NB4 (cell line): ENCODE measurements at regions not wholly inside any gene's neighbourhood (a gene's known extent, or its start where the extent isn't known, plus 50 kb on each side); places are given as distances from the start of the nearest gene placed in this dataset.

Experiments
- DNase-seq: peaks from one replicate; pipeline ENCODE4 v3.0.0; 2010; ENCODE audit warnings: low read depth
- H3K4me3 ChIP-seq: one replicate; pipeline ENCODE4 v1.5.1; 2011; ENCODE audit warnings: mild to moderate bottlenecking, low read depth, low read length, moderate library complexity
- MYC ChIP-seq: IDR thresholded peaks from 2 replicates; pipeline ENCODE4 v1.6.1; 2011; ENCODE audit warnings: low read depth, low read length
- POLR2A ChIP-seq: IDR thresholded peaks from 2 replicates; pipeline ENCODE4 v1.6.1; 2011; ENCODE audit warnings: mild to moderate bottlenecking; ENCODE audit not compliant: insufficient read length; ENCODE audit errors: extremely low read depth
- TF ChIP-seq, protein P1 (sequence below): IDR thresholded peaks from 2 replicates; pipeline ENCODE4 v1.6.1; 2011; ENCODE audit warnings: low read depth, low read length
- TF ChIP-seq, protein P2 (sequence below): IDR thresholded peaks from one replicate; pipeline ENCODE4 v1.5.1; 2012; ENCODE audit warnings: low read depth, low read length

DNA sequence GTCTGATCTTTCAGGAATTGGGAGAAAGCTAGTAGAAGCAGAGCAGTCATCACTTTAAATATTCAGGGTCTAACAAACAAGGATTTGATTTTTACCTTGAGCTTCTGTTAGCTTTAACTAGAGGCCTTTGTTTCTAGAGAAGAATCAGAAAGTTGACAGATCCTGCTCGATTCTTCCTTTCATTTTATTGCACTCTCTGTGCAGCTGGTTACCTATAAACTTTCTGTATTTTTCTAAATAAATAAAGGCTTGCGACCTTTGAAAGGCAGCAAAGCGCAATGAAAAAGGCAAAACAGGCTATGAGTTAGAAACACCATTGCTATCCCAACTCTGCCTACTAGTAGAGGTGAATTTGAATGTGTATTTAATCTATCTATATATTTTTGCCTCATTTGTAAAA lies 101.4 kb upstream of the NPY2R start:
- DNase-seq = no peak
- H3K4me3 ChIP-seq = no peak overlapping the region
- TF ChIP-seq, protein P1, sequence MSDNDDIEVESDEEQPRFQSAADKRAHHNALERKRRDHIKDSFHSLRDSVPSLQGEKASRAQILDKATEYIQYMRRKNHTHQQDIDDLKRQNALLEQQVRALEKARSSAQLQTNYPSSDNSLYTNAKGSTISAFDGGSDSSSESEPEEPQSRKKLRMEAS = no peak

DNA sequence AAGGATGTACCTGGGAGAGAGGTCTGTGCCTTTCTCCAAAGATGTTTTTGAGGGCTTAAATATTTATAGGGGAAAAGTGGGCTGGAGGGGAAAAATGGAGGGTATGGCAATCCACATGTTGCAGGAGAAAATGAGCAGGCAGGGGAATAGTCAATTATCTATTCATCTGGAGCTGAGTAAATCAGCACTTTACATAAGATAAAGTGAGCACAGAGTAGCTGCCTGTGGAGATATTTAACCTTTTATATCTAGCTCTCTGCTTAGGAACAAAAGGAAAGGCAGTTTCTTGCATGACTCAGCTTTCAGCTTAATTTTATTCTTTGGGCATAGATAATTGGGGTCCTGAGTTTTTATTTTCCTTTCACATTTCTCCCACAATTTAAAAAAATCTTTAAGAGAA lies 93.6 kb upstream of the NPY2R start:
- no peak for TF ChIP-seq POLR2A
- no peak for TF ChIP-seq MYC
- TF ChIP-seq, protein P2, sequence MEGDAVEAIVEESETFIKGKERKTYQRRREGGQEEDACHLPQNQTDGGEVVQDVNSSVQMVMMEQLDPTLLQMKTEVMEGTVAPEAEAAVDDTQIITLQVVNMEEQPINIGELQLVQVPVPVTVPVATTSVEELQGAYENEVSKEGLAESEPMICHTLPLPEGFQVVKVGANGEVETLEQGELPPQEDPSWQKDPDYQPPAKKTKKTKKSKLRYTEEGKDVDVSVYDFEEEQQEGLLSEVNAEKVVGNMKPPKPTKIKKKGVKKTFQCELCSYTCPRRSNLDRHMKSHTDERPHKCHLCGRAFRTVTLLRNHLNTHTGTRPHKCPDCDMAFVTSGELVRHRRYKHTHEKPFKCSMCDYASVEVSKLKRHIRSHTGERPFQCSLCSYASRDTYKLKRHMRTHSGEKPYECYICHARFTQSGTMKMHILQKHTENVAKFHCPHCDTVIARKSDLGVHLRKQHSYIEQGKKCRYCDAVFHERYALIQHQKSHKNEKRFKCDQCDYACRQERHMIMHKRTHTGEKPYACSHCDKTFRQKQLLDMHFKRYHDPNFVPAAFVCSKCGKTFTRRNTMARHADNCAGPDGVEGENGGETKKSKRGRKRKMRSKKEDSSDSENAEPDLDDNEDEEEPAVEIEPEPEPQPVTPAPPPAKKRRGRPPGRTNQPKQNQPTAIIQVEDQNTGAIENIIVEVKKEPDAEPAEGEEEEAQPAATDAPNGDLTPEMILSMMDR = no peak
- TF ChIP-seq, protein P1 = no peak
- DNase-seq = no peak
- no peak overlapping the region for H3K4me3 ChIP-seq

- H3K4me3 ChIP-seq = no peak overlapping the region
- TF ChIP-seq, protein P1 = no peak
- TF ChIP-seq POLR2A (no peak), MYC (no peak)
- TF ChIP-seq, protein P2 = no peak
- DNase-seq = no peak
These were observed 89.4 kb upstream of the NPY2R start for GRCh38 chr4:155119006-155119405.

DNA sequence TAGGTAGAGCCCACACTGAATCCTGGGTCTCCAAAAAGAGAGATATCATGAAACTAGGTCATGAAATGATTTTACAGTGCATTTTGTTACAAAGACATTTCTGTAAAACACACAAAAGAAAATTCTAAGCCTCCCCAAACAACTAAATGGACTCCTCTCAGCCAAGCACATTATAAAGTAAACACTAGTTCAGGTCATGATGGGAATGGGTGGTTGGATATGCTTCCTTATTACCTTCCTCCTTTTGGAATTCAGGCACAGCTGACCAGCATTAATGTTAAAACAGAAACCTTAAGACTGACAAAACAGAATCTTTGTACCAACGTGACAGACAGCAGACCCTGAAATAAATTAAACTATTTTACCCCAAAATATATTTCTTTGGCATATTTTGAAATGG lies 87.9 kb upstream of the NPY2R start:
- TF ChIP-seq MYC = no peak
- TF ChIP-seq, protein P1 = no peak

DNA sequence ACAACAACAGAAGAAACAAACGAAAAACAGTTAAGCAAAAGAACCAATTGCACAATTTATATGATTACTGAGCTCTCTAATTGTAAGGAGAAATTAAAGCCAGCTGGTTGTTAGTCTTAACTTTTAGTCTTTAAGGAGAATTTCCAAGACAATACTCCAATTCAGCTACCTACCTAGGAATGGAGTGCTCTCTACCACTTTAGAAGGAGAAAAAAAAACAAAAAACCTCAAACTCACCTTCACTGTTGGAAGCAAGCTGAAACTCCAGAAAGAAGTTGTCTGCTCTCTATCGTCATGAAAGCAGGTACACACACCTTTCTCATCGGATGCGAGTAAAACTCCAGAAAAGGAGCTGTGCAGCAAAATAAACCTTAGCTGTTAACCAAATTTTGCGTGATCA lies 86.1 kb upstream of the NPY2R start:
- H3K4me3 ChIP-seq = no peak overlapping the region
- no peak for DNase-seq
- TF ChIP-seq, protein P2 = no peak
- TF ChIP-seq, protein P1 = no peak
- TF ChIP-seq POLR2A (no peak), MYC (no peak)

More for the DNA sequence above, 87.9 kb upstream of the NPY2R start:
- no peak overlapping the region for H3K4me3 ChIP-seq
- no peak for DNase-seq

DNA sequence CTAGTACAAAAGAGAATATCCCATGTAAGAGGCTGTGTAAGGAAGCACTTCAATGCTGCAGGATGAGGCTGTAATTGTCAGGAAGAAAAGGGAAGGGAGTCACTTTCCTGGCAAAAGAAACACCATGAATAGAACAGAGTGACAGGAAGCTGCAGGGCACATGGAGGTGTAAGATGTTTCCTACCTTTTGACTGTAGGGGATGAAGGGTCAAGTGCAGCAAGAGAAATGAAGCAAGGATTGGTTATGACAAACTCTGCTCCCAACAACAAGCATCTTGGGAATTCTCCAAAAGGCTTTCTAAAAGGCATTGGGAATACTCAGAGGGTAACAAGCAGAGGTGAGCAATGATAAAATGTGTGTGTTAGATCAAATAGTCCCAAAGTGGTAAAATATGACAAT lies 74.3 kb upstream of the NPY2R start:
- DNase-seq = no peak
- TF ChIP-seq, protein P1 = no peak
- H3K4me3 ChIP-seq = no peak overlapping the region

- no peak overlapping the region for H3K4me3 ChIP-seq
- DNase-seq = no peak
- TF ChIP-seq, protein P1 = no peak
- no peak for TF ChIP-seq MYC
- no peak for TF ChIP-seq POLR2A
- TF ChIP-seq, protein P2 = no peak
These were observed 67.5 kb upstream of the NPY2R start for GRCh38 chr4:155140889-155141288.

GRCh38 chr4:155143512-155143911 lies 64.9 kb upstream of the NPY2R start:
- no peak overlapping the region for H3K4me3 ChIP-seq
- DNase-seq = no peak

More at GRCh38 chr4:155143512-155143911, 64.9 kb upstream of the NPY2R start:
- TF ChIP-seq, protein P1 = no peak
- no peak for TF ChIP-seq POLR2A
- no peak for TF ChIP-seq MYC
- TF ChIP-seq, protein P2 = no peak
